Activated B cell treated with CpG ODN at 0.5 μM for 24 hours (primary cell): ENCODE measurements at regions not wholly inside any gene's neighbourhood (a gene's known extent, or its start where the extent isn't known, plus 50 kb on each side); places are given as distances from the start of the nearest gene placed in this dataset.

Source experiments
- ATAC-seq: fragments of 200-7000 bp; cut with Tn5 transposase; one replicate; pipeline ENCODE4 v1.10.0; 2021; ENCODE audit warnings: low read depth, mild to moderate bottlenecking, moderate library complexity
- CTCF ChIA-PET: fragments of 350-600 bp; sonication (Branson Sonifier 250); formaldehyde crosslinking; loops from one replicate; lab custom pipeline; 2021; ENCODE audit warnings: antibody characterized with exemption; lab: Charles Lee
- POLR2A ChIA-PET: fragments of 350-600 bp; sonication (Branson Sonifier 250); formaldehyde crosslinking; loops from one replicate; lab custom pipeline; 2021; ENCODE audit warnings: antibody characterized with exemption; lab: Charles Lee
- DNase-seq: peaks from one replicate; pipeline ENCODE4 v3.0.0; 2022
- H3K27ac Mint-ChIP-seq: one replicate; pipeline ENCODE4 v1.8.0; 2020; ENCODE audit warnings: mixed read lengths
- H3K27me3 Mint-ChIP-seq: one replicate; pipeline ENCODE4 v1.8.0; 2021; ENCODE audit warnings: mixed read lengths
- H3K36me3 Mint-ChIP-seq: one replicate; pipeline ENCODE4 v1.8.0; 2021; ENCODE audit warnings: low read depth, mixed read lengths
- H3K4me1 Mint-ChIP-seq: one replicate; pipeline ENCODE4 v1.8.0; 2021; ENCODE audit warnings: mixed read lengths
- H3K4me3 Mint-ChIP-seq: one replicate; pipeline ENCODE4 v1.8.0; 2020; ENCODE audit warnings: mild to moderate bottlenecking, mixed read lengths
- H3K9me3 Mint-ChIP-seq: one replicate; pipeline ENCODE4 v1.8.0; 2020; ENCODE audit warnings: mixed read lengths
- intact Hi-C: fragments of 100-400 bp; cut with micrococcal nuclease; formaldehyde crosslinking; loops from one replicate; pipeline ENCODE4 v1.15.1; 2024
- TF ChIP-seq, protein P1 (sequence below): fragments of 200-600 bp; IDR thresholded peaks from one replicate; pipeline ENCODE4 v1.8.0; 2022; ENCODE audit warnings: antibody characterized with exemption, mild to moderate bottlenecking

DNA sequence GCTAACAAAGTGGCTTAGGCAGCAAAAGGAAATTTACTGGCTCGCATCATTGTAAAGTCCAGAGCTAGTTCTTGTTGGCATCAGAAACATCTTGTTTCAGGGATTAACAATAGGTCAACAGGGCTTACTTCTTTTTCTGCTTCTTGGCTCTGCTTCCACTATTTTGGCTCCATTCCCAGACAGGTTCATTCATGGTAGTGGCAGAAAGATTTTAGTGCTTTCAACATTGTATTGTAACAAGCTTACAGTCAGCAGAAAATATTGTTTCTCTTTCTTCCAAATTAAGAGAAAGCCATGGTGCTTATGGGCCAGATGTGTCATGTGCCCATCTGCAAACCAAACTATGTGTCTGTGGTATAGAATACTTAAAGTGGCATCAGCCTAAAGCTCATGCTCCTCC, 315.6 kb downstream of the RAB38 start:
- intact Hi-C loops = no loop called here
- no peak for ATAC-seq
- CTCF ChIA-PET = no interaction called here

DNA sequence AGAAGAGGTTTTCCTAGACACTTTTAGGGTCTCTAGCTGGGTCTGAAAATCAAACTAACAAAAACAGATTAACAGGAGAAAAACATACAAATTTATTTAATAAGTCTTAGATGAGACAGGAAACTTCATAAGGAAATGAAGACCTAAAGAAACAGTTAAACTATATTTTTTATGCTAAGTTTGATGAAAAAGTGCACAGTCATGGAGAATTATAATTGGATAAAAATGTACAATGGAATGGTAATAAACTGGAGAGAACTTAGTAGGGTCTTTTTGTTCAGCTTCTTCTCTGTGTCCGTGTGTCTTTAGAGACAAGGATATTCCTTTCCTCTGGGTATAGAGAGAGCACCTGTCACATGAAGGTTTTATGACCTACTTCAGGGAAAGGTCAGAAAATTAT, 323.4 kb downstream of the RAB38 start:
- Mint-ChIP-seq H3K4me3 (no peak overlapping the region), H3K9me3 (peaks cover 2% of the 10 kb centered on the region), H3K4me1 (no peaks in the 10 kb centered on the region), H3K27ac (no peak overlapping the region), H3K36me3 (no peaks in the 10 kb centered on the region), H3K27me3 (no peaks in the 10 kb centered on the region)
- ATAC-seq = no peak
- no peak for DNase-seq
- intact Hi-C loops = no loop called here
- TF ChIP-seq, protein P1, sequence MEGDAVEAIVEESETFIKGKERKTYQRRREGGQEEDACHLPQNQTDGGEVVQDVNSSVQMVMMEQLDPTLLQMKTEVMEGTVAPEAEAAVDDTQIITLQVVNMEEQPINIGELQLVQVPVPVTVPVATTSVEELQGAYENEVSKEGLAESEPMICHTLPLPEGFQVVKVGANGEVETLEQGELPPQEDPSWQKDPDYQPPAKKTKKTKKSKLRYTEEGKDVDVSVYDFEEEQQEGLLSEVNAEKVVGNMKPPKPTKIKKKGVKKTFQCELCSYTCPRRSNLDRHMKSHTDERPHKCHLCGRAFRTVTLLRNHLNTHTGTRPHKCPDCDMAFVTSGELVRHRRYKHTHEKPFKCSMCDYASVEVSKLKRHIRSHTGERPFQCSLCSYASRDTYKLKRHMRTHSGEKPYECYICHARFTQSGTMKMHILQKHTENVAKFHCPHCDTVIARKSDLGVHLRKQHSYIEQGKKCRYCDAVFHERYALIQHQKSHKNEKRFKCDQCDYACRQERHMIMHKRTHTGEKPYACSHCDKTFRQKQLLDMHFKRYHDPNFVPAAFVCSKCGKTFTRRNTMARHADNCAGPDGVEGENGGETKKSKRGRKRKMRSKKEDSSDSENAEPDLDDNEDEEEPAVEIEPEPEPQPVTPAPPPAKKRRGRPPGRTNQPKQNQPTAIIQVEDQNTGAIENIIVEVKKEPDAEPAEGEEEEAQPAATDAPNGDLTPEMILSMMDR = no peak
- POLR2A ChIA-PET = no interaction called here
- CTCF ChIA-PET = no interaction called here

More for the DNA sequence above, 315.6 kb downstream of the RAB38 start:
- Mint-ChIP-seq H3K27me3 (no peaks in the 10 kb centered on the region), H3K9me3 (no peaks in the 10 kb centered on the region), H3K4me3 (no peak overlapping the region), H3K27ac (no peak overlapping the region), H3K4me1 (no peaks in the 10 kb centered on the region), H3K36me3 (no peaks in the 10 kb centered on the region)
- TF ChIP-seq, protein P1 = no peak
- POLR2A ChIA-PET = no interaction called here
- DNase-seq = no peak

DNA sequence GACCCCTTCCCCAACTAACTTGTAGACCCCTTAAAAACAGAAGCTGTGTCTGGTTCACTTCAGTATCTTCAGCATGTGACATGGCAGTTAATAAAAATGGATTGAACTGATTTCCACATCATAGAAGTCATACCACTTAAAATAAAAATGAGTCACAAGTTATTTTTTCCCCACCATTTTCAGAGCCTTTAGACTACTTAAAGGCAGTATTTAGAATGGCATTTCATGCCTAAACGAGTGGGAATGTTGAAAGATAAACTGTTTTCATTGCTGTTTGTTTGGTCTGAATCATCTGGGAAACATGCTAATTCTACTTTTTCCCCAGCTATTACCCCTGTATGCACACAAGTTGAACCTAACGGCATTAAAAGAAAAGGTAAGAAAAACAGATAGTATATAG, 324.0 kb downstream of the RAB38 start:
- Mint-ChIP-seq H3K4me3 (no peak overlapping the region), H3K4me1 (no peaks in the 10 kb centered on the region), H3K27me3 (no peaks in the 10 kb centered on the region), H3K9me3 (peaks cover 2% of the 10 kb centered on the region), H3K36me3 (no peaks in the 10 kb centered on the region), H3K27ac (no peak overlapping the region)
- DNase-seq (no peak), ATAC-seq (no peak)
- TF ChIP-seq, protein P1 = no peak
- intact Hi-C loops = no loop called here
- POLR2A ChIA-PET = no interaction called here
- CTCF ChIA-PET = no interaction called here

DNA sequence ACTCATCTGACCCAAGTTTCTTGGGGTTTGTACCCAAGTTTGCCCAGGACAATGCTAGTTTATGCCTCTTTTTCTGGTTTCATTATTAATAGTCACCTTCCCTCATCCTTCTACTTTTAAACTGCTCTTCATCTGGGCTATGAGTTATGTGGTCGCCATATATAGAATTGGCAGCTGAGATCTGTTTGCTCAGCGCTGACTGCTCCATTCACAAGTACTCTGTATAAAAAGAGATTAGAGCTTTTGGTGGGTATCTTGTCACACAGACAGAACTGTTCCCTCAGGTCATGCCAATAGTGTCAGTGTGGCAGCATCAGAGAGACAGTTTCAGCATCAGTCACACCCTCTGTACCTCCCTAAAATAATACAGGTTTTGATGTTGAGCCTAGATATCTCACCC, 326.0 kb downstream of the RAB38 start:
- Mint-ChIP-seq H3K27me3 (no peaks in the 10 kb centered on the region), H3K9me3 (peaks cover 2% of the 10 kb centered on the region), H3K36me3 (no peaks in the 10 kb centered on the region), H3K4me3 (no peak overlapping the region), H3K27ac (no peak overlapping the region), H3K4me1 (no peaks in the 10 kb centered on the region)
- intact Hi-C loops = no loop called here
- DNase-seq = no peak
- ATAC-seq = no peak
- POLR2A ChIA-PET = no interaction called here
- CTCF ChIA-PET = no interaction called here
- TF ChIP-seq, protein P1 = no peak

DNA sequence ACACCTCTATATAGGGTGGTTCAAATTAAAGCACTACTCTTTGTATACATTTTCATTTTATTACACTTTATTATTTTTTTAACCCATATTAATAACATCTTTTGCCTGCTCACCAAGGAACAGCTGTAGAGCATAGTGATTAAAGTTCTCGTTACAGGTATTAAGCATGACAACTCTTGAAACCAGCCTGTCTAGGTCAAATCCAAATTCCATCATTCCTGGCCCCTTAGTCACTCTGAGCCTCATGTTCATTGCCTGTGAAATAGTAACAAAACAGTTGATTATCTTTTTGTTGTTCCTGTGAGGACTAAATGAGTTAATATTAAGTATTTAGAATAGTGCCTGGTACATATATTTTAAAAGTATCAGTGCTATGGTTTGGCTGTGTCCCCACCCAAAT, 334.5 kb downstream of the RAB38 start:
- POLR2A ChIA-PET = no interaction called here
- TF ChIP-seq, protein P1 = no peak
- CTCF ChIA-PET = no interaction called here
- no peak for ATAC-seq
- intact Hi-C loops = no loop called here
- DNase-seq = no peak
- H3K27ac Mint-ChIP-seq = no peak overlapping the region
- peaks cover 2% of the 10 kb centered on the region for H3K9me3 Mint-ChIP-seq
- no peaks in the 10 kb centered on the region for H3K27me3 Mint-ChIP-seq
- no peaks in the 10 kb centered on the region for H3K36me3 Mint-ChIP-seq
- no peaks in the 10 kb centered on the region for H3K4me1 Mint-ChIP-seq
- H3K4me3 Mint-ChIP-seq = no peak overlapping the region
